Muscle layer of colon (tissue), 2 donors: ENCODE measurements at regions not wholly inside any gene's neighbourhood (a gene's known extent, or its start where the extent isn't known, plus 50 kb on each side); places are given as distances from the start of the nearest gene placed in this dataset.

Source experiments
- H3K27ac ChIP-seq: one replicate; pipeline ENCODE4 v1.7.0; 2013; ENCODE audit warnings: low read depth, mild to moderate bottlenecking, low read length, moderate library complexity
- H3K27me3 ChIP-seq, 2 donors: one replicate each; pipeline ENCODE4 v1.7.0; 2013; ENCODE audit warnings: low read length in 2 of 2, mild to moderate bottlenecking in 2 of 2; ENCODE audit not compliant: insufficient read depth in 2 of 2, control insufficient read depth in 1 of 2
- H3K36me3 ChIP-seq: one replicate; pipeline ENCODE4 v1.7.0; 2013; ENCODE audit warnings: mild to moderate bottlenecking, low read length; ENCODE audit not compliant: insufficient read depth
- H3K4me1 ChIP-seq: one replicate; pipeline ENCODE4 v1.7.0; 2013; ENCODE audit warnings: mild to moderate bottlenecking, low read length; ENCODE audit not compliant: insufficient read depth
- H3K4me3 ChIP-seq, 2 donors: one replicate each; pipeline ENCODE4 v1.7.0; 2013; ENCODE audit warnings: low read length in 2 of 2, low read depth in 1 of 2, mild to moderate bottlenecking in 1 of 2, moderate library complexity in 1 of 2
- H3K9ac ChIP-seq: one replicate; pipeline ENCODE4 v1.7.0; 2013; ENCODE audit warnings: low read length
- H3K9me3 ChIP-seq: one replicate; pipeline ENCODE4 v1.7.0; 2013; ENCODE audit warnings: mild to moderate bottlenecking, low read length
- donor health status: abdominal sarcoma.
- donor health status: Adenocarcinoma of cecum.

DNA sequence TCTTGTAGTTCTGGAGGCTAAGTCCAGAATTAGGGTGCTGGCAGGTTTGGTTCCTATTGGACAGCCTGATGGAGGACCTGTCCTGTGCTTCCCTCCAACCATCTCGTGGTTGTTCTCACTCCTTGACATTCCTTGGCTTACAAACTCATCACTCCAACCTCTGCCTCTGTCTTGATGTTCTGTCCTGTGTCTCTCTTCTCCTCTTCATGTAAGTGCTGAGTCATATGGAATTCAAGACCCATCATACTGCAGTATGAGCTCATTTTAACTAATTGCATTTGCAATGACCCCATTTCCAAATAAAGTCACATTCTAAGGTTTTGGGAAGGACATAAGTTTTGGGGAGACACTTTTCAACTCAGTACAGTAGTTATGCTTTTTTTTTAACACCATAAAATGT is 374.7 kb downstream of the TRIB2 start:
- H3K27ac ChIP-seq: no peak overlapping the region
- H3K4me3 ChIP-seq: no peak overlapping the region
- no peak overlapping the region for H3K9ac ChIP-seq

DNA sequence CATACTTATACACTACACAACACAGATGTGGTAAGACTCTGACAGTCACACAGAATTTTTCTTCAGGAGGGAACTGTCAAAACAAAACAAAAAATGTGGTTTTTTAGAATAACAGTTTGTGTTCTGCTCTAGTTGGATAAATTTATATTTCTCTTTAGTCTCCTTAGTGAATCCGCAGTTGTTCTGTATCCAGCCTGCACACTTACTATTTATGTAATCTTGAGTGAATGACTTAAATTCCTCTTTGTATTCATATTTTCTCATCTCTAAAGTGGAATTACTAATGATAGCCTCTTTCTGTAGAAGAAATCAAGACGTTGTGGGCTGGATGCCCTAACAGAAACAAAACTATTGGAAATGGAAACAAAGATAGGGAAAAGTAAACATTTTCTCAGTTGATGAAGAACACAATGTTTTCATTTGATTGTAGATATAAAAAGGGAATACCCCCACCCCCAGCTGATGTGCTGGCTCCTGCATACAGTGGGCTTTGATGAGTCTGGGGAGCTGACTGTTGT is 375.2 kb downstream of the TRIB2 start:
- Histone ChIP-seq H3K4me3 (no peak overlapping the region), H3K4me1 (no peaks in the 10 kb centered on the region), H3K27ac (no peak overlapping the region), H3K9me3 (no peaks in the 10 kb centered on the region), H3K36me3 (no peaks in the 10 kb centered on the region), H3K9ac (no peak overlapping the region), H3K27me3 (no peaks in the 10 kb centered on the region)

More for the DNA sequence above, 374.7 kb downstream of the TRIB2 start:
- Histone ChIP-seq H3K4me1 (no peaks in the 10 kb centered on the region), H3K36me3 (no peaks in the 10 kb centered on the region), H3K9me3 (no peaks in the 10 kb centered on the region), H3K27me3 (no peaks in the 10 kb centered on the region)

DNA sequence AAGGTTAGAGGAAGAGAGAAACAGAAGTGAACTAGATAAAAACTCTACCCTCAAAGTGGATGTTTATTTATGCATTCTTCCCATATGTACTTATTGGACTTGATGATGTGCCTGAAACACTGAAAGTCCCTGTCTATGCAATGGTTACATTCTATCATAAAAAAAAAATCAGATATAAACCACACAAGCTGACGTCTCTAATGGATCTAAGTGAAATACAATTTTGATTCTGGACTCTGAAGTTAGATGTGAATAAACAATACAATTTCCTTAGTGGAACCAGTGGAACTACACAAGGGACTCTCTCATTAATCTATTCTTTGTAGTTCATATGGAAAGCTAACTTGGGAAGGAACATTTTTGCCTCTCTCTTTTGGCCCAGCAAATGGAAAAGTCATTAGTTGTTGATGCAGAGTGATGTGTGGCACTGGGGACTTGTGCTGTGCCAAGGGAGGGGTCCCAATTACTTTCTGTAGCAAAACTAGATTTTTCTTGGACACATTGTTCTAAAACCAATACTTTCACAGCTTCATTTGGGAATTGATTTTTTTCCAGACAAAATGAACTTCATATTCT is 376.8 kb downstream of the TRIB2 start:
- Histone ChIP-seq H3K4me1 (no peaks in the 10 kb centered on the region), H3K9ac (no peak overlapping the region)

DNA sequence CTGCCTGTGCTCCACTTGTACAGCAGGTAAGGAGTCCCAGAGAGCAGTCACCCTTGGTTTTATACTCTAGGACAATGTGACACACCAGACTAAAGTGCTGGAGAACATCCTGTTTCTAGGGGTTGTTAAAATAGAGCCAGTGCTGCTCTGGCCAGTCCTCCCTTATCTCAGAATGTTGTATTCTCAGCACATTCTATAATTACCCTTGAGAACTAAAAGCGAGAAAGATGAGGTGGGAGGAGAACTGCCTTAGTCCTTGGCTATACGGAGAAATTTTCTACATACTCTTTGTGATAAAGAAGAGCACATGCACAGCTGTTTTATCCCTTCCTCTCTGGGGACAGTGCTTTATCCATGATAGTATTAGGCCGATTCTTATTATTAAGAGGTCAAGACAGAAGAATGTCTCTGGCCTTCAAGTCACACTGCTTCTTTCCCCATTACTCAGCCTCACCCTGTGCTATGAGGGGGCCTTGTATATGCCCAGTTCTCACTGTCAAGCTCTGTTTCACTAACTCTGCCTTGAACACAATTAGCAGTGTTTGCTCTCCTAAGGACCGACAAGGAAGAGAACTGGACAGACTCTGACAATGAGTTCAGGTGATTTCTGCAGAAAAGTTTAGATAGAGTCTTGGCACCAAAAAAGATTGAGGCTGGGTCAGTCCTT is 385.8 kb downstream of the TRIB2 start:
- H3K4me1 ChIP-seq: no peaks in the 10 kb centered on the region
- no peaks in the 10 kb centered on the region for H3K36me3 ChIP-seq
- H3K4me3 ChIP-seq: no peak overlapping the region
- H3K9me3 ChIP-seq: no peaks in the 10 kb centered on the region
- H3K27me3 ChIP-seq: no peaks in the 10 kb centered on the region
- H3K9ac ChIP-seq: no peak overlapping the region
- no peak overlapping the region for H3K27ac ChIP-seq

More for the DNA sequence above, 376.8 kb downstream of the TRIB2 start:
- H3K4me3 ChIP-seq: no peak overlapping the region
- H3K36me3 ChIP-seq: no peaks in the 10 kb centered on the region
- H3K27me3 ChIP-seq: no peaks in the 10 kb centered on the region
- H3K9me3 ChIP-seq: no peaks in the 10 kb centered on the region
- H3K27ac ChIP-seq: no peak overlapping the region

- Histone ChIP-seq H3K27ac (no peak overlapping the region), H3K4me3 (no peak overlapping the region), H3K9ac (no peak overlapping the region), H3K36me3 (no peaks in the 10 kb centered on the region), H3K27me3 (no peaks in the 10 kb centered on the region), H3K9me3 (no peaks in the 10 kb centered on the region), H3K4me1 (no peaks in the 10 kb centered on the region)
These were observed 386.4 kb downstream of the TRIB2 start for GRCh38 chr2:13103151-13103550.

- Histone ChIP-seq H3K9me3 (no peaks in the 10 kb centered on the region), H3K4me3 (no peak overlapping the region), H3K36me3 (no peaks in the 10 kb centered on the region), H3K4me1 (no peaks in the 10 kb centered on the region), H3K27ac (no peak overlapping the region), H3K9ac (no peak overlapping the region), H3K27me3 (no peaks in the 10 kb centered on the region)
These were observed 387.2 kb downstream of the TRIB2 start for GRCh38 chr2:13103778-13104493.

- Histone ChIP-seq H3K4me1 (no peaks in the 10 kb centered on the region), H3K27ac (no peak overlapping the region), H3K36me3 (no peaks in the 10 kb centered on the region), H3K9me3 (no peaks in the 10 kb centered on the region), H3K4me3 (no peak overlapping the region), H3K27me3 (no peaks in the 10 kb centered on the region), H3K9ac (no peak overlapping the region)
These were observed 388.0 kb downstream of the TRIB2 start for GRCh38 chr2:13104723-13105122.

- Histone ChIP-seq H3K4me1 (no peaks in the 10 kb centered on the region), H3K9ac (no peak overlapping the region), H3K27me3 (no peaks in the 10 kb centered on the region), H3K27ac (no peak overlapping the region), H3K9me3 (no peaks in the 10 kb centered on the region), H3K36me3 (no peaks in the 10 kb centered on the region), H3K4me3 (no peak overlapping the region)
These were observed 389.6 kb downstream of the TRIB2 start for GRCh38 chr2:13106302-13106701.

- Histone ChIP-seq H3K4me1 (no peaks in the 10 kb centered on the region), H3K27me3 (no peaks in the 10 kb centered on the region), H3K27ac (no peak overlapping the region), H3K9me3 (no peaks in the 10 kb centered on the region), H3K4me3 (no peak overlapping the region), H3K9ac (no peak overlapping the region), H3K36me3 (no peaks in the 10 kb centered on the region)
These were observed 392.8 kb downstream of the TRIB2 start for GRCh38 chr2:13109516-13109915.

- Histone ChIP-seq H3K4me3 (no peak overlapping the region), H3K4me1 (no peaks in the 10 kb centered on the region), H3K27me3 (no peaks in the 10 kb centered on the region)
These were observed 394.1 kb downstream of the TRIB2 start for GRCh38 chr2:13110825-13111224.

DNA sequence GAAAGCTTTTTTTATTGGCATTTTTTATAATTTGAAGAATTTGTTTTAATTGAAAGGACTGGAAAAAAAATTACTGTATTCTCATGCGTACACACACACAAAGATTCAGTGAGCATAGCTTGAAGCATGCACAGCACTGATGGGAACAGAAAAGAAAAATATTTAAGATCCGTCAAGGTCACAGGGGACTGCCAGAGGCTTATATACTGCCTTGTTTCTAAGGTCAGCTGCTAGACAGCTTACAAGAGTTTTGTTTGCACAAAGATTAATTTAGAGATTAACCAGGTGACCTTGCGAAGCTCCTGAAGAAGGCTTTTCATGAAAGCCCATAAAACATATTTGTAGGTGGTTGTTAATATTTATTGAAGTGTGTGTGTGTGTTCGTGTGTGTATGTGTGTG is 396.3 kb downstream of the TRIB2 start:
- H3K4me1 ChIP-seq: no peaks in the 10 kb centered on the region
- no peak overlapping the region for H3K27ac ChIP-seq
- H3K27me3 ChIP-seq: no peaks in the 10 kb centered on the region
- H3K36me3 ChIP-seq: no peaks in the 10 kb centered on the region
- H3K9ac ChIP-seq: no peak overlapping the region
- H3K9me3 ChIP-seq: no peaks in the 10 kb centered on the region
- no peak overlapping the region for H3K4me3 ChIP-seq

More at GRCh38 chr2:13110825-13111224, 394.1 kb downstream of the TRIB2 start:
- no peaks in the 10 kb centered on the region for H3K9me3 ChIP-seq
- no peaks in the 10 kb centered on the region for H3K36me3 ChIP-seq
- no peak overlapping the region for H3K27ac ChIP-seq
- no peak overlapping the region for H3K9ac ChIP-seq
